Suprapubic skin (tissue), 4 donors: ENCODE measurements at regions not wholly inside any gene's neighbourhood (a gene's known extent, or its start where the extent isn't known, plus 50 kb on each side); places are given as distances from the start of the nearest gene placed in this dataset.

Experiments
- CTCF ChIP-seq, 2 donors: fragments of 200-600 bp in 1 of 2; fragments of 450-650 bp in 1 of 2; sonication (generic) in 1 of 2; IDR thresholded peaks; one replicate each; pipeline ENCODE4 v1.5.1; 2016 to 2019; ENCODE audit warnings: antibody characterized with exemption in 2 of 2, mild to moderate bottlenecking in 1 of 2, moderate library complexity in 1 of 2
- EP300 ChIP-seq: sonication (generic); formaldehyde crosslinking; IDR thresholded peaks from one replicate; pipeline ENCODE4 v1.6.1; 2017; ENCODE audit warnings: antibody characterized with exemption
- POLR2A ChIP-seq, 2 donors: fragments of 450-650 bp; IDR thresholded peaks; one replicate each; pipeline ENCODE4 v1.6.1; 2017; ENCODE audit warnings: antibody characterized with exemption in 2 of 2, mild to moderate bottlenecking in 2 of 2, moderate library complexity in 2 of 2
- POLR2AphosphoS5 ChIP-seq, 3 donors: sonication (generic); formaldehyde crosslinking; IDR thresholded peaks; one replicate each; pipeline ENCODE4 v1.6.1; 2017; ENCODE audit warnings: antibody characterized with exemption in 3 of 3

GRCh38 chrX:850471-850916 is 219.9 kb downstream of the SHOX start:
- TF ChIP-seq CTCF (IDR thresholded peaks at IDR 0.05) (no peak), POLR2A (IDR thresholded peaks at IDR 0.05) (no peak), POLR2AphosphoS5 (IDR thresholded peaks at IDR 0.05) (no peak), EP300 (no peak)
